ENCODE measurements at regions not wholly inside any gene's neighbourhood (a gene's known extent, or its start where the extent isn't known, plus 50 kb on each side); places are given as distances from the start of the nearest gene placed in this dataset.

GRCh38 chr15:62934236-62934971 lies 108.1 kb upstream of the TPM1 start:
- Histone ChIP-seq H3K4me1 (ENCODE audit: insufficient read depth) (no peaks in the 10 kb centered on the region), H3K9me2 (replicated peaks; ENCODE audit: insufficient read depth) (no peaks in the 10 kb centered on the region), H3K4me3 (no peak overlapping the region), H3K4me2 (no peak overlapping the region), H4K20me1 (ENCODE audit: insufficient read depth, poor library complexity, severe bottlenecking) (no peaks in the 10 kb centered on the region), H3K36me3 (replicated peaks; ENCODE audit: insufficient read depth, low read depth) (no peaks in the 10 kb centered on the region), H3K79me2 (no peaks in the 10 kb centered on the region), H3K27ac (no peak overlapping the region), H2AFZ (no peak overlapping the region), H3K9me3 (ENCODE audit: low read depth) (no peaks in the 10 kb centered on the region), H3K27me3 (no peaks in the 10 kb centered on the region)
- TF ChIP-seq EZH2phosphoT487 (IDR thresholded peaks at IDR 0.05; ENCODE audit: low read depth, severe bottlenecking, unreplicated experiment) (no peak), EZH2 (IDR thresholded peaks at IDR 0.05; ENCODE audit: borderline replicate concordance) (no peak)
- DNase-seq (ENCODE audit: low spot score) = no peak
- WGBS (ENCODE audit: low lambda C conversion rate, missing lambda C conversion rate) = 73% methylated on average over 14 of the region's 14 CpGs

DNA sequence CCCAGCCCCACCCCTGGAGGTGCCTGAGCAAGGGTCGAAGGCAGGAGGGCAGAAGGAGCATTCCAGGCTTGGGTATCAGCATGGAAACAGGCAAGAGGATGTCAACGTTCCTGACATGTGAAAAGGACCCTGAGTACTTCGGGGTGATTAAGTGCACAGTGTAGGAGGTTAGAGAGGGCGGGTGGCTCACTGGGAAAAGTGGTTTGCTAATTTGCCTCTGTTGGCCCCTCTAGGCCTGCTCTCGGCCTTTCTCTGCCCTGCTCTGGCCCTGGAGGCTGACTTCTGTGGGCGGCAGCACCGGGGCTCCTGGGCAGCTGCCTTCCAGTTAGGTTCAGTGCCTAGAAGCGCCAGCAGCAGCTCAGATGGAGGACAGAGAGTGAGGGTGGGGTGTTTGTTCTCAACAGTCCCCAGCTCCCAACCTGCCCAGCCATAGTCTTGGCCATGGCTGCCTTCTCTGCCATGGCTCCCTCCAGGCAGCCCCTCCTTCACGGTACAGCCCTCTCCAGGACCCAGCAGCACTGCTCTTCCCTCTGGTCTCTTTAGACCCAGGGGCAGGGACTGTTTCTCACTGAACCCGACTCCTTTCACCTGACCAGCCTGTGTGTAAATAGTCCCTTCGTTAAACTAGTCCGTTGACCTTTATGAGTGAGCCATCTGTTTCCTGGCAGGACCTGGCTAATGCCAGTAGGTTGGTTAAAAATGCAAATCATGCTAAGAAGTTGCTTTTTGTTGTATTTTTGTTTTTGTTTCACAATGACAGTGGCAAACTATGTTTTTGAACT lies 107.1 kb upstream of the TPM1 start:
- H3K9me3 ChIP-seq (ENCODE audit: low read depth) = no peaks in the 10 kb centered on the region
- no peak for DNase-seq (ENCODE audit: low spot score)

GRCh38 chr15:62938825-62939224 lies 103.7 kb upstream of the TPM1 start:
- Histone ChIP-seq H3K27ac (no peak overlapping the region), H2AFZ (no peak overlapping the region)
- no peak for TF ChIP-seq EZH2 (IDR thresholded peaks at IDR 0.05; ENCODE audit: borderline replicate concordance)
- TF ChIP-seq EZH2phosphoT487 (IDR thresholded peaks at IDR 0.05; ENCODE audit: low read depth, severe bottlenecking, unreplicated experiment) = no peak
- no peak for TF ChIP-seq CTCF (IDR thresholded peaks at IDR 0.05; ENCODE audit: poor library complexity)

More for the DNA sequence above, 107.1 kb upstream of the TPM1 start:
- no peaks in the 10 kb centered on the region for H4K20me1 ChIP-seq (ENCODE audit: insufficient read depth, poor library complexity, severe bottlenecking)
- H3K4me3 ChIP-seq = no peak overlapping the region
- H3K9me2 ChIP-seq (replicated peaks; ENCODE audit: insufficient read depth) = no peaks in the 10 kb centered on the region
- H3K27me3 ChIP-seq = no peaks in the 10 kb centered on the region
- no peak for TF ChIP-seq CTCF (IDR thresholded peaks at IDR 0.05; ENCODE audit: poor library complexity)
- TF ChIP-seq EZH2 (IDR thresholded peaks at IDR 0.05; ENCODE audit: borderline replicate concordance) = no peak
- TF ChIP-seq EZH2phosphoT487 (IDR thresholded peaks at IDR 0.05; ENCODE audit: low read depth, severe bottlenecking, unreplicated experiment) = no peak
- no peaks in the 10 kb centered on the region for H3K36me3 ChIP-seq (replicated peaks; ENCODE audit: insufficient read depth, low read depth)
- 62% methylated on average over 12 of the region's 12 CpGs for WGBS (ENCODE audit: low lambda C conversion rate, missing lambda C conversion rate)
- no peak overlapping the region for H3K27ac ChIP-seq
- peaks cover 4% of the 10 kb centered on the region for H3K4me1 ChIP-seq (ENCODE audit: insufficient read depth)
- no peaks in the 10 kb centered on the region for H3K79me2 ChIP-seq
- no peak overlapping the region for H3K4me2 ChIP-seq
- no peak overlapping the region for H2AFZ ChIP-seq

More at GRCh38 chr15:62938825-62939224, 103.7 kb upstream of the TPM1 start:
- no peaks in the 10 kb centered on the region for H3K9me3 ChIP-seq (ENCODE audit: low read depth)
- H3K4me3 ChIP-seq = no peak overlapping the region
- no peak overlapping the region for H3K4me2 ChIP-seq
- H3K4me1 ChIP-seq (ENCODE audit: insufficient read depth) = peaks cover 14% of the 10 kb centered on the region
- H4K20me1 ChIP-seq (ENCODE audit: insufficient read depth, poor library complexity, severe bottlenecking) = no peaks in the 10 kb centered on the region
- H3K79me2 ChIP-seq = no peaks in the 10 kb centered on the region
- no peaks in the 10 kb centered on the region for H3K36me3 ChIP-seq (replicated peaks; ENCODE audit: insufficient read depth, low read depth)
- no peak for DNase-seq (ENCODE audit: low spot score)
- WGBS (ENCODE audit: low lambda C conversion rate, missing lambda C conversion rate) = 90% methylated on average over 3 of the region's 3 CpGs
- no peaks in the 10 kb centered on the region for H3K27me3 ChIP-seq
- no peaks in the 10 kb centered on the region for H3K9me2 ChIP-seq (replicated peaks; ENCODE audit: insufficient read depth)
